Cardiac muscle cell (in vitro differentiated cells and primary cell): ENCODE measurements at regions not wholly inside any gene's neighbourhood (a gene's known extent, or its start where the extent isn't known, plus 50 kb on each side); places are given as distances from the start of the nearest gene placed in this dataset.

Source experiments
- DNase-seq, 2 donors: peaks; one replicate each; pipeline versions ENCODE4 v3.0.0 to v3.0.0-alpha.2; 2010 to 2017; ENCODE audit warnings: low read depth in 1 of 2, low spot score in 1 of 2
- H3K27ac ChIP-seq: fragments of 200-600 bp; sonication (generic); 2 replicates; pipeline ENCODE4 v1.5.1; 2016
- H3K27me3 ChIP-seq: fragments of 200-600 bp; sonication (generic); 2 replicates; pipeline ENCODE4 v1.6.0; 2016; ENCODE audit warnings: control low read depth
- H3K36me3 ChIP-seq: fragments of 200-600 bp; sonication (generic); 2 replicates; pipeline ENCODE4 v1.5.1; 2016; ENCODE audit warnings: control low read depth
- H3K4me1 ChIP-seq: fragments of 200-600 bp; sonication (generic); 2 replicates; pipeline ENCODE4 v1.8.1; 2017; ENCODE audit warnings: low read depth, mild to moderate bottlenecking, mixed run types
- H3K4me3 ChIP-seq: fragments of 200-600 bp; sonication (generic); 2 replicates; pipeline ENCODE4 v1.5.1; 2016; ENCODE audit warnings: mild to moderate bottlenecking
- H3K9me3 ChIP-seq: fragments of 200-600 bp; sonication (generic); 2 replicates; pipeline ENCODE4 v1.5.1; 2017; ENCODE audit warnings: low read depth, mild to moderate bottlenecking, control low read depth
- TF ChIP-seq, protein P1 (sequence below): IDR thresholded peaks from 2 replicates; pipeline ENCODE4 v1.5.1; 2012; ENCODE audit warnings: low read depth, mild to moderate bottlenecking, low read length

DNA sequence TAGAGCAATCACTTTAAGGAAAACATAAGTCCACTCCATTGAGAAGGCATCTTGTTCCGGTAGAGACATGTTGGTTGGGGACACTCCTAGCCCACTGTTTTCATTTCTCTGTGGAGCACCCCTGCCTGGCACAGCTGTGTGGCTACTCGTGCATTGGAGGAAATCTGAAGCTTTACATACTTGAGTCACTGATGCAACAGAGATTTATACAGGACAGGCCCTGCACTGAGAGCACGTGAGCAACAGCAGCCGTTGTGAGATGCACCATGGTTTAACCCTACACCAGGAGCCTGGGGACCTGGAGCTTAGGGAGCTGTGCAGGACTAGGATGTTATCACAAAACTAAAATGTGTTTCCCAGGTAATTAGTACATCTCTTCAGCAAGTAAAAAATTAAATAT lies 230.7 kb upstream of the IRX1 start:
- Histone ChIP-seq H3K4me1 (no peaks in the 10 kb centered on the region), H3K9me3 (no peaks in the 10 kb centered on the region), H3K27me3 (no peaks in the 10 kb centered on the region), H3K4me3 (no peak overlapping the region), H3K36me3 (no peaks in the 10 kb centered on the region), H3K27ac (no peak overlapping the region)
- no peak for DNase-seq
- TF ChIP-seq, protein P1, sequence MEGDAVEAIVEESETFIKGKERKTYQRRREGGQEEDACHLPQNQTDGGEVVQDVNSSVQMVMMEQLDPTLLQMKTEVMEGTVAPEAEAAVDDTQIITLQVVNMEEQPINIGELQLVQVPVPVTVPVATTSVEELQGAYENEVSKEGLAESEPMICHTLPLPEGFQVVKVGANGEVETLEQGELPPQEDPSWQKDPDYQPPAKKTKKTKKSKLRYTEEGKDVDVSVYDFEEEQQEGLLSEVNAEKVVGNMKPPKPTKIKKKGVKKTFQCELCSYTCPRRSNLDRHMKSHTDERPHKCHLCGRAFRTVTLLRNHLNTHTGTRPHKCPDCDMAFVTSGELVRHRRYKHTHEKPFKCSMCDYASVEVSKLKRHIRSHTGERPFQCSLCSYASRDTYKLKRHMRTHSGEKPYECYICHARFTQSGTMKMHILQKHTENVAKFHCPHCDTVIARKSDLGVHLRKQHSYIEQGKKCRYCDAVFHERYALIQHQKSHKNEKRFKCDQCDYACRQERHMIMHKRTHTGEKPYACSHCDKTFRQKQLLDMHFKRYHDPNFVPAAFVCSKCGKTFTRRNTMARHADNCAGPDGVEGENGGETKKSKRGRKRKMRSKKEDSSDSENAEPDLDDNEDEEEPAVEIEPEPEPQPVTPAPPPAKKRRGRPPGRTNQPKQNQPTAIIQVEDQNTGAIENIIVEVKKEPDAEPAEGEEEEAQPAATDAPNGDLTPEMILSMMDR = no peak

DNA sequence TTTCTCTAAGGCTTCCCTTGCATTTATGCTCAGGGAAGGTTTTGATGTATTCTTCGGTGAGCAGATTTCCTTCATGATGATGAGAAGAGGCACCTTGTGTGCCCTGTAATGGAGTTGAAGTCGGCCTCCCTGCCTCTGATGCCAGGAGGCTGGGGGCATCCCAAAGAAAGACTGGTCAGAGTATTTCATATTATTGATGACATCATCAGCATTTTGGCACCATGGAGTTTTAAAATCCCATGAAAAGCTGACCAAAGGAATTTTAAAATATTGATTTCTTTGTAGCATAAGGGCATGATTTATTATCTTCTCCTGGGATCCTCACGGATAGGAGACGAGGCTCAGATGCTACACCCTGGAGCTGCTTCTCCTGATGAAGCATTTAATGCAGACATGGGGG lies 231.2 kb upstream of the IRX1 start:
- no peaks in the 10 kb centered on the region for H3K27me3 ChIP-seq
- H3K4me3 ChIP-seq = no peak overlapping the region
- no peak for DNase-seq
- H3K27ac ChIP-seq = no peak overlapping the region
- no peaks in the 10 kb centered on the region for H3K9me3 ChIP-seq
- TF ChIP-seq, protein P1 = no peak
- no peaks in the 10 kb centered on the region for H3K4me1 ChIP-seq
- H3K36me3 ChIP-seq = no peaks in the 10 kb centered on the region

DNA sequence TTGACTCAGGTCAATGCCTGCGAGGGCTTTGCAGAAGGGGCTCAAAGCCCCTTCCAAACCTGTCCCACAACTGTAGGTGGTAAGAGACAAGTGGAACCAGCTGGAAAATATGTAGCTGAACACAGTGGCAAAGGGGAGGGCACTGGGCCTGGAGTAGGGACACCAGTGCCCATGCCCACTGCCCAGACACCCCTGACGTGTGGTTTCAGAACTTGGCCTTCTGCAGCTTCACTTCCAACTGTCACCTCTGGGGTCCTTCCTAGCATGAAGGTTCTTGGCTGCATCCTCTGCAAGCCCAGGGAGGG lies 233.1 kb upstream of the IRX1 start:
- no peaks in the 10 kb centered on the region for H3K4me1 ChIP-seq
- no peak overlapping the region for H3K27ac ChIP-seq
- DNase-seq = no peak
- H3K36me3 ChIP-seq = no peaks in the 10 kb centered on the region
- H3K9me3 ChIP-seq = no peaks in the 10 kb centered on the region
- TF ChIP-seq, protein P1 = no peak
- H3K4me3 ChIP-seq = no peak overlapping the region
- no peaks in the 10 kb centered on the region for H3K27me3 ChIP-seq

DNA sequence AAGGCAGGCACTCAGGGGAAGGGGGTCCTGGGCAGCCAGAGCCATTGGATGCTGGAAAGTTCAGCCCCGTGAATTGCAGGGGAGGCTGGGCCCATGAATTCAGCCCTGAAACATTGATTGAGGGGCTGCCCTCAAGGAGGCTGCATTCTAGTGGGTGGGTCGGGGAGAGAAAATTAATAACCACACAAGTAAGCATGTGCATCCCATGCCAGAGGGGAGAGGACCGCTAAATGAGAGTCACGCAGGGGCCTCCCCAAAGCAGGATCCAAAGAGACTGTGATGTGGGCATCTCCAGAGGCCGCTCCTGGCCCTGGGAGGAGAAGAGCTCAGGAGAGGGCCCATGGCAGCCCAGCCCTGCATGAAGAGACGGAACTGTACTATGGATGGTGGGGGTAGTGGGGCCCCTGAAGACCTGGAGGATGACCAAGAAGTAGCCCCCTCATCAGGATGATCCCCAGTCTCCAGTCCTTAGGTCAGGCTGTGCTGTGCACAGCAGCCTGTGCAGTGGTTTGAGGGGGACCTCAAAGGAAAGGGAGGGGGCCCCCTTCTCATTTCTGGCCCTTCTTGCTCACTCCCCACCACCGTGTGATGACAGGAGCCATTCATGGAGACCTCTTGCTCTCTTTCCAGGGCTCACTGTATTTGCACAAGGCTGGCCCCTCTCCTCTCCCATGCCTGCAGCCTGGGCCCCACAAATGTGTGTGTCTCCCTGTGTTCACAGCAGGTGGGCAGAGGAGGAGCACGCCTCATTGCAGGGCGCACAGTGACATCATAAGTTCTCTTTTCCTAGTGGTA lies 233.6 kb upstream of the IRX1 start:
- DNase-seq = no peak
- no peaks in the 10 kb centered on the region for H3K27me3 ChIP-seq

DNA sequence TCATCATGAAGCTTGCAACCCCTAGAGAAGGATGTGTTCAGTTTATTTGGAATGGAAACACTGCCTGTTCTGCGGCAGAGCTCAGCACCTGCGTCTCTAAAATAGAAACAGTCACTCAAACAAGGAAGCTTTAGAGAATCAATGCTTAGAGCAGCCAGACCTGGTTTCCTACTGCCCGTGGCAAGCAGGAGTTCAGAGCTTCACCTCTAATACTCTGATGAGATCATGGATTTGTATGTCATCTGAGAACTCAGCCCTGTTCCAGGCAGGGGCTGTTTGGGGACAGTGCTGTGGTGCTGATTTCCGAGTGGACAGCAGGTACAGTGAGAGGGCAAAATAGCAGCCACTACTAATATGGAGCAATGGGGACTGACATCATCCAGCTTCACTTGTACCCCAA lies 236.0 kb upstream of the IRX1 start:
- Histone ChIP-seq H3K27me3 (no peaks in the 10 kb centered on the region), H3K36me3 (no peaks in the 10 kb centered on the region), H3K9me3 (no peaks in the 10 kb centered on the region), H3K4me1 (peaks cover 6% of the 10 kb centered on the region), H3K27ac (no peak overlapping the region), H3K4me3 (no peak overlapping the region)
- TF ChIP-seq, protein P1 = no peak
- DNase-seq = peak in 1 of 2 donors; percentile 61

More for the DNA sequence above, 233.6 kb upstream of the IRX1 start:
- Histone ChIP-seq H3K27ac (no peak overlapping the region), H3K36me3 (no peaks in the 10 kb centered on the region), H3K9me3 (no peaks in the 10 kb centered on the region), H3K4me1 (no peaks in the 10 kb centered on the region), H3K4me3 (no peak overlapping the region)
- TF ChIP-seq, protein P1 = no peak

DNA sequence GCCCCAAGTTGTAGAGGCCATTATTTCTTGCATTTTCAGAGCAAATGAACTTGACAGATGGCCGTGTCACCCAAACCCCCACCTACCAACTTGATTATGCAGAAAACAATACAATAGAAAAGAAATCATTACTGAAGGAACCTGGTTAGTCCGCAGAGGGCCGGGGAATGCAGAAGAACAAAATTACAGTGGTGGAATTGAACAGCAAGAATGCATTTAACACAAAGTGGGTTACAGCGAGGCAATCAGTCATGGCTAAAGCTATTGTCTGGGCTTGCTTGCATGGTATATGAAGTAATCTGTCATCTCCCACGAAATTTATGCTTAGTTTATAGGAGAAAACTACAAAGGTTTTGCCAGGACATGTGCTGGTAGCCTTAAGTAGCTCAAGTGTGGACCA lies 238.3 kb upstream of the IRX1 start:
- Histone ChIP-seq H3K36me3 (no peaks in the 10 kb centered on the region), H3K9me3 (no peaks in the 10 kb centered on the region), H3K27me3 (no peaks in the 10 kb centered on the region), H3K27ac (no peak overlapping the region), H3K4me1 (peaks cover 7% of the 10 kb centered on the region), H3K4me3 (no peak overlapping the region)
- TF ChIP-seq, protein P1 = no peak
- DNase-seq = no peak
